ENCODE measurements at regions not wholly inside any gene's neighbourhood (a gene's known extent, or its start where the extent isn't known, plus 50 kb on each side); places are given as distances from the start of the nearest gene placed in this dataset.
"Not testable (repeated sequence)": the region's sequence is repeated elsewhere in the genome, so short reads cannot be mapped to it uniquely, and the experiment has no call there.

GRCh38 chr5:159680095-159680494 is 236.2 kb upstream of the ADRA1B start:
- no peak overlapping the region for H3K4me3 ChIP-seq
- ATAC-seq (no peak), DNase-seq (no peak)
- H3K36me3 ChIP-seq = no peaks in the 10 kb centered on the region
- peaks cover 0 to 19% of the 10 kb centered on the region in 2 donors for H3K9me3 ChIP-seq
- H3K27ac ChIP-seq = no peak overlapping the region
- TF ChIP-seq CTCF (IDR thresholded peaks at IDR 0.05) = no peak
- no peaks in the 10 kb centered on the region for H3K4me1 ChIP-seq
- no peaks in the 10 kb centered on the region for H3K27me3 ChIP-seq
- intact Hi-C loops (cut with DNase I) = no loop called here

- Histone ChIP-seq H3K27me3 (no peaks in the 10 kb centered on the region), H3K9me3 (peaks cover 0 to 19% of the 10 kb centered on the region in 2 donors), H3K36me3 (no peaks in the 10 kb centered on the region), H3K27ac (no peak overlapping the region), H3K4me1 (no peaks in the 10 kb centered on the region), H3K4me3 (no peak overlapping the region)
- no peak for ATAC-seq
- no peak for TF ChIP-seq CTCF (IDR thresholded peaks at IDR 0.05)
- intact Hi-C loops (cut with DNase I) = no loop called here
- no peak for DNase-seq
Measured at GRCh38 chr5:159681661-159682060, 234.6 kb upstream of the ADRA1B start.

GRCh38 chr5:159682623-159683022 is 233.7 kb upstream of the ADRA1B start:
- Histone ChIP-seq H3K4me1 (no peaks in the 10 kb centered on the region), H3K9me3 (peaks cover 0 to 19% of the 10 kb centered on the region in 2 donors), H3K36me3 (no peaks in the 10 kb centered on the region), H3K27me3 (no peaks in the 10 kb centered on the region), H3K4me3 (no peak overlapping the region), H3K27ac (no peak overlapping the region)
- ATAC-seq (no peak), DNase-seq (no peak)
- intact Hi-C loops (cut with DNase I) = no loop called here
- no peak for TF ChIP-seq CTCF (IDR thresholded peaks at IDR 0.05)

- H3K4me3 ChIP-seq; H3K27ac ChIP-seq; ATAC-seq; H3K9me3 ChIP-seq; H3K27me3 ChIP-seq; H3K36me3 ChIP-seq; DNase-seq; intact Hi-C loops (cut with DNase I); H3K4me1 ChIP-seq: not testable (repeated sequence)
Measured at GRCh38 chr5:159687892-159688291, 228.4 kb upstream of the ADRA1B start.

GRCh38 chr5:159695741-159696294 is 220.5 kb upstream of the ADRA1B start:
- H3K27me3 ChIP-seq = no peaks in the 10 kb centered on the region
- H3K9me3 ChIP-seq = no peaks in the 10 kb centered on the region
- intact Hi-C loops (cut with DNase I) = no loop called here
- DNase-seq (no peak), ATAC-seq (no peak)
- H3K36me3 ChIP-seq = no peaks in the 10 kb centered on the region
- no peak for TF ChIP-seq CTCF (IDR thresholded peaks at IDR 0.05)
- H3K27ac ChIP-seq = no peak overlapping the region
- no peak overlapping the region for H3K4me3 ChIP-seq
- no peaks in the 10 kb centered on the region for H3K4me1 ChIP-seq

GRCh38 chr5:159697530-159697929 is 218.8 kb upstream of the ADRA1B start:
- no peaks in the 10 kb centered on the region for H3K9me3 ChIP-seq
- intact Hi-C loops (cut with DNase I) = no loop called here
- no peaks in the 10 kb centered on the region for H3K4me1 ChIP-seq
- DNase-seq (no peak), ATAC-seq (no peak)
- TF ChIP-seq CTCF (IDR thresholded peaks at IDR 0.05) = no peak
- no peak overlapping the region for H3K4me3 ChIP-seq
- H3K27me3 ChIP-seq = no peaks in the 10 kb centered on the region
- H3K27ac ChIP-seq = no peak overlapping the region
- no peaks in the 10 kb centered on the region for H3K36me3 ChIP-seq
